AG09319 (cell line): ENCODE measurements at regions not wholly inside any gene's neighbourhood (a gene's known extent, or its start where the extent isn't known, plus 50 kb on each side); places are given as distances from the start of the nearest gene placed in this dataset.
"Not testable (repeated sequence)": the region's sequence is repeated elsewhere in the genome, so short reads cannot be mapped to it uniquely, and the experiment has no call there.

Experiments used
- DNase-seq: peaks from one replicate; pipeline ENCODE4 v3.0.0-alpha.2; 2010; ENCODE audit warnings: low read depth; ENCODE audit errors: extremely low read depth
- TF ChIP-seq, protein P1 (sequence below): IDR thresholded peaks from 2 replicates; pipeline ENCODE4 v1.5.1; 2011; ENCODE audit warnings: low read depth, mild to moderate bottlenecking, inconsistent platforms, low read length, moderate library complexity

DNA sequence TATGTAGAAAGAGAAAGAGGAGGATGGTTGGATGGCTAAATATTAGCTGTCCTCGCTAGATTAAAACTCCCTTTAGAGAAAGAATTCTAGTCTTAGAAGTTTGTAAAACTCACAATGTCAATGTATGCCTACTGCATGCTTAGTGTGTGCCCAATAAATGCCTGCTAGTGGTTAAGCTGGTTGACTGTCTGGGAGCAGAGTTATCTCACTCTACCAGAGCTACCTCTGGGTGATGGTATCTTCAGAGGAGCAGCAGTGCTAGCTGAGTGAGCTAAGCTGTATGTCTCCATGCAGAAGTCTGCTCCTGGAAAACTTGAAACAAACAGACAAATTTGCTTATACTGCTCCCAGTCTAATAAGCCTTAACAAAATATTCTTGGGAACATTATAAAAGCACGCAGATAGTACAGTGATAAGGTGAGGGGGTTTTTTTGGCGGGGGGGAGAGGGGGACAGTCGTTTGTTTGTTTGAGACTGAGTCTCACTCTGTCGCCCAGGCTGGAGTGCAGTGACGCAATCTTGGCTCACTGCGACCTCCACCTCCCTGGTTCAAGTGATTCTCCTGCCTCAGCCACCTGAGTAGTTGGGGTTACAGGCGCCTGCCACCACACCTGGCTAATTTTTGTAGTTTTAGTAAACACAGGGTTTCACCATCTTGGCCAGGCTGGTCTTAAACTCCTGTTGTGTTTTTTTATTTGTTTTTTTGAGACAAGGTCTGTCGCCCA lies 202.8 kb upstream of the TSC22D1 start:
- DNase-seq, result no peak
- TF ChIP-seq, protein P1, sequence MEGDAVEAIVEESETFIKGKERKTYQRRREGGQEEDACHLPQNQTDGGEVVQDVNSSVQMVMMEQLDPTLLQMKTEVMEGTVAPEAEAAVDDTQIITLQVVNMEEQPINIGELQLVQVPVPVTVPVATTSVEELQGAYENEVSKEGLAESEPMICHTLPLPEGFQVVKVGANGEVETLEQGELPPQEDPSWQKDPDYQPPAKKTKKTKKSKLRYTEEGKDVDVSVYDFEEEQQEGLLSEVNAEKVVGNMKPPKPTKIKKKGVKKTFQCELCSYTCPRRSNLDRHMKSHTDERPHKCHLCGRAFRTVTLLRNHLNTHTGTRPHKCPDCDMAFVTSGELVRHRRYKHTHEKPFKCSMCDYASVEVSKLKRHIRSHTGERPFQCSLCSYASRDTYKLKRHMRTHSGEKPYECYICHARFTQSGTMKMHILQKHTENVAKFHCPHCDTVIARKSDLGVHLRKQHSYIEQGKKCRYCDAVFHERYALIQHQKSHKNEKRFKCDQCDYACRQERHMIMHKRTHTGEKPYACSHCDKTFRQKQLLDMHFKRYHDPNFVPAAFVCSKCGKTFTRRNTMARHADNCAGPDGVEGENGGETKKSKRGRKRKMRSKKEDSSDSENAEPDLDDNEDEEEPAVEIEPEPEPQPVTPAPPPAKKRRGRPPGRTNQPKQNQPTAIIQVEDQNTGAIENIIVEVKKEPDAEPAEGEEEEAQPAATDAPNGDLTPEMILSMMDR, result no peak

DNA sequence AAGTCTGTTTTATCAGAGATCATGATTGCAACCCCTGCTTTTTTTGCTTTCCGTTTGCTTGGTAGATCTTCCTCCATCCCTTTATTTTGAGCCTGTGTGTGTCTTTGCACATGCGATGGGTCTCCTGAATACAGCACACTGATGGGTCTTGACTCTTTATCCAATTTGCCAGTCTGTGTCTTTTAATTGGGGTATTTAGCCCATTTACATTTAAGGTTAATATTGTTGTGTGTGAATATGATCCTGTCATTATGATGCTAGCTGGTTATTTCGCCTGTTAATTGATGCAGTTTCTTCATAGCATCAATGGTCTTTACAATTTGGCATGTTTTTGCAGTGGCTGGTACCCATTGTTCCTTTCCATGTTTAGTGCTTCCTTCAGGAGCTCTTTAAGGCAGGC lies 199.2 kb upstream of the TSC22D1 start:
- DNase-seq, result not testable (repeated sequence)

DNA sequence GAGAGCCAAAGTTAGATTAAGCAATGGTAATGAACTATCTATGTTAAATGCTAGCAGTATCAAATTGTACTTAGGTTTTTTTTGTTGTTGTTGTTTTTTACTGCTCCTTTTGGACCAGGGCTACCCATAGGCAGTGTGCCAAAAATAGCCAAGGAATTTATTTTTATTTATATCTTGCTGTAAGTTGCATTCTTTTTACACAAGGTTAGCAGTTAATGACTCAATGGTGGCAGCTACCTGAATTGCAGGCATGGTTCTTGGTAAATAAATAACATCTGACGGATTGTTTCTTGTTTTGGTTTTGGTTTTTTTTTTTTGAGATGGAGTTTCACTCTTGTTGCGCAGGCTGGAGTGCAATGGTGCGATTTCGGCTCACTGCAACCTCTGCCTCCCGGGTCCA lies 194.8 kb upstream of the TSC22D1 start:
- no peak for DNase-seq
- TF ChIP-seq, protein P1, result no peak

DNA sequence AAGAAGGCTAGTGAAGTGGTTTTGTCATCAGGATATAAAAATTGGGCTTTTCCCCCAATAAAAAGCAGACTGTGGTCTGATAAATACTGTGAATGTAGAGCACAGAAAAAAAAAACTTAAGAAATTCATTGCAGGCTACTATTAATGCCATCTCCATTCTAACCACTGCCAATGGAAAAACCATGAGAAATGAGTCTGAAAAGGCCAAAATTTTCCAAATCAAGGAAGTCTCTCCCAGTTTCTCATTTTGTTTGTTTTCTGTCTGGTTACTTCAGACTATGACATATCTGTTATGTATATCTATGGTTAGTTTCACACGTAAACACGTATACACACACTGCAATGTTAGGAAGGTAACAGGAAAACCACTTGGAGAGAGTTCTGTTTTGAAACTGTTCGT lies 193.6 kb upstream of the TSC22D1 start:
- TF ChIP-seq, protein P1, result no peak
- DNase-seq, result no peak

DNA sequence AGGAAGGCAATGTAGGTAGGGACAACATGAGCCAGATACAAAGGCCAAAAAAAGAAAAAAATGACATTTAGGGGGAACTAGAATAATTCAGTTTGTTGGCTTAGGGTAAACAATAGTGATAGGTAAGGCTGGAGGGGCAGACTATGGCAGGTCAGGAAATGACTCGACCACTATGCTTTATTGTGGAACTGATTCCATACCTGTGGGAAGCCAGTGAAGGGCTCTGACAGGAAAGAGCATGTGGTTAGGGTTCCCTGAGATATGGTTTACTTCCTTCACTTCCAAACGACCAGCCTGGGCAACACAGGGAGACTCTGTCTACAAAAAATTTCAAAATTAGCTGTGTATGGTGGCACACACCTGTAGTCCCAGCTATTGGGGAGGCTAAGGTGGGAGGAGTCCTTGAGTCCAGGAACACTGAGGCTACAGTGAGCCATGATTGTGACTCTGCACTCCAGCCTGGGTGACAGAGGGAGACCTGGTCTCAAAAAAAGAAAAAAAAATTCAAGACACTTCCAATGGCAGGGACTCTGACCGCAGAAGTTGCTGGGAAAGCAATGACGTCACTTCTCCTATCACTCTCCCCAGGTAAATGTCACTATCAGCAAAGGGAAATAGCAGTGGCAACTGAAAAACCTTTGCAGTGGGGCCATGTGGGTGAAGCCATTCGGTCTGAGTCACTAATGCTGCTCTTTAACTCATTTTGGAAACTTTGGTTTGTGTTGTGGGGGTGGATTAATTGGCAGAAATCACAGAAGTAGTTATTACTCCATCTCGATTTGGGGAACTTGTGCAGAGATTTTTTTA lies 192.8 kb upstream of the TSC22D1 start:
- no peak for DNase-seq
- TF ChIP-seq, protein P1, result no peak

DNA sequence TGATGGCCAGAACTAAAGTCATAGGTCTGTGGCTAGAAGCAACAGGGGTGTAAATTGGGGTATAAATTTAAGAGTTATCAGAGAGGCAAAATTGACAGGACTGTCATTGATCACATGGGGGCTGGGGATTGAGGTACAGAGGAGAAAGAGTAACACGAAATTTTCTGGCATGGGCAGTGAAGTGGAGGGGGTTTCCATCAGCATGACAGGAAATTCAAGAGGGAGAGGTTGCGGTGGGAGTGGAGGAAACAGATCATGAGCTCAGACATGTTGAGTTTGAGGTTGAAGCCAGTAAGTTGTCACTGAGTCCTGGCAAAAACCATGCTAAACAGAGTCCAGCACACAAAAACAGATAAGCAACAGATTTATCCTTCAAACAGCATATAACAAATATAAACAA lies 192.1 kb upstream of the TSC22D1 start:
- DNase-seq, result no peak
- TF ChIP-seq, protein P1, result no peak

DNA sequence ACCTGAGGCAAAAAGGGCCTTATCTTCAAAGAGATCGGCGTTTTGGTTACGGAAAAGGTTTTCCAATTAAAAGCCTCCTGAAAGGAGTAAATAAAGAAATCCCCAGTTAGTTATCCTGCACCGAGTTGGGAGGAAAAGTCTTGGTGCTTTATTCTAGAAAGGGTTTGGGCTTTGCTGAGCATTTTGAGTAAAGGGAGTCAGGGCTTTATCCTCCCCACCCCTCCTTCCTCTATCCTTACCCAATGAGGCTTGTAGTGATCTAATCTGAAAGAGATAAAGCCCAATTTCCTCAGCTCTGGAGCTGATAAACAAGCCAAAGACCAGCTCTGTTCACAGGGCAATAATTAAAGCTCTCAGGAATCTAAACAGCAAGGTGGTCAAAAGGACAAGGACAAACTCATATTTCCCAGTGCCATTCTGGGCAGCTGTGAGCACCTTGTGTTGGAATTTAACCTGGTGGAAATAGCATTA lies 188.9 kb upstream of the TSC22D1 start:
- TF ChIP-seq, protein P1, result no peak
- no peak for DNase-seq
